ENCODE measurements at regions not wholly inside any gene's neighbourhood (a gene's known extent, or its start where the extent isn't known, plus 50 kb on each side); places are given as distances from the start of the nearest gene placed in this dataset.
A peak's percentile ranks its signal among the peaks of the same experiment; 100 is the strongest.

- TF ChIP-seq POLR2A (IDR thresholded peaks at IDR 0.05) (no peak), CTCF (IDR thresholded peaks at IDR 0.05) (peak; percentile 68 to 88 (median 77))
Observed at GRCh38 chr17:33750943-33751701, 458.0 kb upstream of the ASIC2 start.

Data from Peyer's patch (tissue), 4 donors.